WERI-Rb-1 (cell line): ENCODE measurements at regions not wholly inside any gene's neighbourhood (a gene's known extent, or its start where the extent isn't known, plus 50 kb on each side); places are given as distances from the start of the nearest gene placed in this dataset.

Experiments used
- DNase-seq: peaks from one replicate; pipeline ENCODE4 v3.0.0-alpha.2; 2020
- H3K27ac ChIP-seq: fragments of 250-450 bp; sonication (Bioruptor Pico); 2 replicates; pipeline ENCODE4 v1.5.1; 2020; ENCODE audit warnings: mild to moderate bottlenecking, moderate library complexity
- H3K27me3 ChIP-seq: fragments of 250-450 bp; sonication (Bioruptor Pico); 2 replicates; pipeline ENCODE4 v1.5.1; 2021; ENCODE audit warnings: mild to moderate bottlenecking, low read depth, moderate library complexity; ENCODE audit not compliant: insufficient read depth, severe bottlenecking
- H3K36me3 ChIP-seq: fragments of 250-450 bp; sonication (Bioruptor Pico); 2 replicates; pipeline ENCODE4 v1.5.1; 2020; ENCODE audit warnings: mild to moderate bottlenecking, moderate library complexity
- H3K4me3 ChIP-seq: 2 replicates; pipeline ENCODE4 v1.5.1; 2011; ENCODE audit warnings: low read depth, mild to moderate bottlenecking, control low read depth, low read length
- H3K9me3 ChIP-seq: fragments of 250-450 bp; sonication (Bioruptor Pico); 2 replicates; pipeline ENCODE4 v1.5.1; 2021; ENCODE audit warnings: mild to moderate bottlenecking, moderate library complexity; ENCODE audit not compliant: severe bottlenecking
- CTCF ChIP-seq: IDR thresholded peaks from 2 replicates; pipeline ENCODE4 v1.5.1; 2011; ENCODE audit warnings: low read depth, mild to moderate bottlenecking, control low read depth, inconsistent platforms, low read length

- Histone ChIP-seq H3K27ac (no peak overlapping the region), H3K9me3 (peaks cover 7% of the 10 kb centered on the region), H3K4me3 (no peak overlapping the region), H3K27me3 (no peaks in the 10 kb centered on the region), H3K36me3 (no peaks in the 10 kb centered on the region)
- no peak for DNase-seq
- no peak for TF ChIP-seq CTCF
Measured at GRCh38 chr18:75656035-75656434, 228.5 kb upstream of the SMIM21 start.

- H3K27ac ChIP-seq: no peak overlapping the region
- H3K4me3 ChIP-seq: no peak overlapping the region
- H3K27me3 ChIP-seq: no peaks in the 10 kb centered on the region
- no peak for TF ChIP-seq CTCF
- no peaks in the 10 kb centered on the region for H3K9me3 ChIP-seq
- no peaks in the 10 kb centered on the region for H3K36me3 ChIP-seq
- no peak for DNase-seq
Measured at GRCh38 chr18:75654851-75655751, 227.6 kb upstream of the SMIM21 start.

- DNase-seq: no peak
- no peaks in the 10 kb centered on the region for H3K9me3 ChIP-seq
- no peak for TF ChIP-seq CTCF
- H3K36me3 ChIP-seq: no peaks in the 10 kb centered on the region
- H3K27me3 ChIP-seq: no peaks in the 10 kb centered on the region
- no peak overlapping the region for H3K27ac ChIP-seq
- no peak overlapping the region for H3K4me3 ChIP-seq
Measured at GRCh38 chr18:75654386-75654785, 226.9 kb upstream of the SMIM21 start.

GRCh38 chr18:75652528-75652927, 225.0 kb upstream of the SMIM21 start:
- DNase-seq: no peak

GRCh38 chr18:75644871-75645270, 217.4 kb upstream of the SMIM21 start:
- H3K4me3 ChIP-seq: no peak overlapping the region
- no peaks in the 10 kb centered on the region for H3K27me3 ChIP-seq
- H3K27ac ChIP-seq: no peak overlapping the region
- H3K36me3 ChIP-seq: no peaks in the 10 kb centered on the region
- no peak for TF ChIP-seq CTCF
- DNase-seq: no peak
- no peaks in the 10 kb centered on the region for H3K9me3 ChIP-seq

More at GRCh38 chr18:75652528-75652927, 225.0 kb upstream of the SMIM21 start:
- H3K9me3 ChIP-seq: no peaks in the 10 kb centered on the region
- H3K27ac ChIP-seq: no peak overlapping the region
- H3K27me3 ChIP-seq: no peaks in the 10 kb centered on the region
- no peaks in the 10 kb centered on the region for H3K36me3 ChIP-seq
- H3K4me3 ChIP-seq: no peak overlapping the region
- no peak for TF ChIP-seq CTCF
